ENCODE measurements at regions not wholly inside any gene's neighbourhood (a gene's known extent, or its start where the extent isn't known, plus 50 kb on each side); places are given as distances from the start of the nearest gene placed in this dataset.
A peak's percentile ranks its signal among the peaks of the same experiment; 100 is the strongest.

GRCh38 chr1:239436286-239436685 is 49.9 kb downstream of the CHRM3 start:
- no peak for DNase-seq

GRCh38 chr1:239437822-239438221 is 51.5 kb downstream of the CHRM3 start:
- no peak for DNase-seq

GRCh38 chr1:239438891-239439290 is 52.5 kb downstream of the CHRM3 start:
- DNase-seq = no peak

- DNase-seq = no peak
These were observed 57.0 kb downstream of the CHRM3 start for GRCh38 chr1:239443361-239443760.

- DNase-seq = no peak
These were observed 60.2 kb downstream of the CHRM3 start for GRCh38 chr1:239446611-239447010.

GRCh38 chr1:239448911-239449310 is 62.5 kb downstream of the CHRM3 start:
- no peak for DNase-seq

GRCh38 chr1:239455743-239456142 is 69.4 kb downstream of the CHRM3 start:
- no peak for DNase-seq

GRCh38 chr1:239456788-239457187 is 70.4 kb downstream of the CHRM3 start:
- no peak for DNase-seq

- no peak for DNase-seq
These were observed 71.2 kb downstream of the CHRM3 start for GRCh38 chr1:239457491-239458143.

- peak in 1 of 2 donors; percentile 5 for DNase-seq
These were observed 71.8 kb downstream of the CHRM3 start for GRCh38 chr1:239458144-239458500.

- no peak for DNase-seq
These were observed 81.4 kb downstream of the CHRM3 start for GRCh38 chr1:239467730-239468129.

- DNase-seq = no peak
These were observed 91.7 kb downstream of the CHRM3 start for GRCh38 chr1:239478069-239478468.

GRCh38 chr1:239483391-239483790 is 97.0 kb downstream of the CHRM3 start:
- DNase-seq = no peak

- DNase-seq = no peak
These were observed 107.5 kb downstream of the CHRM3 start for GRCh38 chr1:239493811-239494414.

GRCh38 chr1:239505094-239505493 is 118.7 kb downstream of the CHRM3 start:
- no peak for DNase-seq

GRCh38 chr1:239507826-239508225 is 121.5 kb downstream of the CHRM3 start:
- no peak for DNase-seq

GRCh38 chr1:239511875-239512274 is 125.5 kb downstream of the CHRM3 start:
- DNase-seq = no peak

GRCh38 chr1:239516579-239516978 is 130.2 kb downstream of the CHRM3 start:
- no peak for DNase-seq

- no peak for DNase-seq
These were observed 140.0 kb downstream of the CHRM3 start for GRCh38 chr1:239526391-239526790.

- DNase-seq = no peak
These were observed 140.8 kb downstream of the CHRM3 start for GRCh38 chr1:239527051-239527693.

GRCh38 chr1:239536165-239536849 is 149.9 kb downstream of the CHRM3 start:
- DNase-seq = no peak

- no peak for DNase-seq
These were observed 151.4 kb downstream of the CHRM3 start for GRCh38 chr1:239537795-239538194.

- no peak for DNase-seq
These were observed 152.0 kb downstream of the CHRM3 start for GRCh38 chr1:239538239-239538988.

All from CD4-positive, alpha-beta T cell treated with Interleukin-4 for 1 hour (primary cell).